ENCODE measurements at regions not wholly inside any gene's neighbourhood (a gene's known extent, or its start where the extent isn't known, plus 50 kb on each side); places are given as distances from the start of the nearest gene placed in this dataset.

- no peak for DNase-seq (ENCODE audit: low spot score)
Observed at GRCh38 chr3:14286887-14287500, 108.4 kb downstream of the LSM3 start.

DNA sequence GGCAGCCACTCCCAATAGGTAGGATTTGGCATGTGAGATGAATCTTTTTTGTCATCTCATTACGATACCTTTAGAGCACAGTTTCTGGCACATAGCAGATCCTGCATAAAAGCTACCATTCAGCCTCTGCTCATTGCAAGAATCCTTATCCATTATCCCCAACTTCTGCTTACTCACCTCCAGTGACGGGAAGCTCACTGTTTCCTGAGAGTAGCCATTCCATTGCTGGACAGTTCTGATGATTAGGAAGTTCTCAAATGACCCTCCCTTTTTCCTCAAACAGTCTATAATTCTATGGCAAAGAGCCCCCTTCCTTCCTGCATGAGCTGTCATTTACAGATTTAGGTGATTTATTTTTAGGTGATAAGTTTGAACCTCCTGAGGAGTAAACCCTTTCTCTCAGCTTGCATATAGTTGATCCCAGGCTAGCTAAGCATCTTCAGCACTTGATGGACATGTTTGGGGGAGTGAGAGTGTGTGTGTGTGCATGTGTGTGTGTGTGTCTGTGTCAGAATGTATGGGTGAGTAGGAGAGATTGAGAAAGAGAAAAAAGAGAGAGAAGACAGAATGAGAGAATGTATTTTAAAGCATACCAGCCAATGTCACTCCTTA lies 109.7 kb downstream of the LSM3 start:
- DNase-seq (ENCODE audit: low spot score), result no peak

- DNase-seq (ENCODE audit: low spot score), result no peak
Observed at GRCh38 chr3:14288833-14289451, 110.3 kb downstream of the LSM3 start.

DNA sequence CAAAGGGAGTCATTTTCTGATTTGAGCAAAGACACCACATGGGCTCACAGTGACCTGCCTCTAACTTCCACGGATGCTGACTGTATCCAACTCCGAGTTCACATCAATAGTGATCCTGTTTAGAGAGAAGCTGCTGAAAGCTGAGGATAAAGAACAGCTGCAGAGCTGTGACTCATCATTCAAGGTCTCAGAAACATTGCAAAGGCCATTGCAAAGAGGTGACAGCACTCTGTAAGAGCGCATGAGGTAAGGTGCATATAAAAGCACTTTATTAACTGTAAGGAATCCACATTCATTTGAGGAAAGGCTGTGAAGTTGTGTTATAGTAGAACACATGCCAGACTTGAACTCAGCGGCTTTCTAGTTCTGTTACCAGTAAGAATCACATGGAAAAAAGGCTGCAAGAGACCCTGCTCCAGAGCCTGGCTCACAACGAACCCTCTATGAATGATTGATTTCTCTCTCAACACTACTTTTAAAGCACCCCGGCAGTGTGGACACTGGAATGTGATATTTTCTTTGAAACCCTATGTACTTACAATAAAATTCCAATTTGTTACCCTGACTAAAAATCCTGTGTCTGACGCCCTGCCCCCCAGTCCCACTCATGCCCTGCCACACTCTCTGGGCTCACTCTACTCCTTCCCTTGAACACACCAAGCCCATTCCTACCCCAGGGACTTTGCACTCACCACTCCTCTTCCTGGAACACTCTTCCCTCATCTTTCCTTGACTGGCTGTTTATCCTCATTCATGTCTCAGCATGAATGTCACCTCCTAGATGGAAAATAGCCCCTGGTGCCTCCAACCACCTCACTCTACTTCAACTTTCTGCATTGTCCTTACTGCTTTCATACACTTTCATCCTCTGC lies 111.2 kb downstream of the LSM3 start:
- peak; percentile 37 for DNase-seq (ENCODE audit: low spot score)

DNA sequence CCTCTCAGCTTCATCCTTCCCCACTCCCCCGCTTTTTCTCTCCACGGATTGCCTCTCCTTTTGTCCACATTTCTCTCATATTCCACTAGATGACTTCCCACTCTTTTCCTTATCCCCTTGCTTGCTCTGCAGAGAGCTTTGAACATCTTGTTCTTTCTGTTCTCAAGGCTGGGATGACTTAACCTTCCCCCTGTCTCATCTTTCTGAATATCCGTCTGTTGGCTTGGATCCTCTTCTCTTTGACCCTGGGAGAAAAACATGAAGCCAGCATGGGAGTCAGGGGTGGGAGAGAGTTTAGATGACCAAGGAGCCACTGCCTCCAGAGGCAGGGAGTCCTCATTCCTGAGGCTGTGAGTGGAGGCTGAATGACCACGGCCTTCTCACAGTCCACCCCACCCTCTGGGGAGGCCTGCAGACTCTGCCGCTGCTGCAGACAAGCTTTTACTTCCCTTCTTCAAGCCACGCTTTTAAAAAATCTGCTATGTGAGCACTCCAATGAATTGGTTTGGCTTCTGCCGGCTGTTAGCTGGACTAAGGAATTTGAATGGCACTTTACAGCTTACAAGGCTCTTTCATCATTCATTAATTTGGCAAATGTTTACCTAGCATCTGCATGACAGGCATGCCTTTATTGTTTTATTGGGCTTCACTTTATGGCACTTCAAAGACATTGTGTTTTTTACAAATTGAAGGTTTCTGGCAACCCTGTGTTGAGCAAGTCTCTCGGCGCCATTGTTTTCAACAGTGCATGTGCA lies 111.6 kb upstream of the SLC6A6 start:
- peak; percentile 32 for DNase-seq (ENCODE audit: low spot score)

- no peak for DNase-seq (ENCODE audit: low spot score)
Observed at GRCh38 chr3:14295037-14295436, 107.4 kb upstream of the SLC6A6 start.

DNA sequence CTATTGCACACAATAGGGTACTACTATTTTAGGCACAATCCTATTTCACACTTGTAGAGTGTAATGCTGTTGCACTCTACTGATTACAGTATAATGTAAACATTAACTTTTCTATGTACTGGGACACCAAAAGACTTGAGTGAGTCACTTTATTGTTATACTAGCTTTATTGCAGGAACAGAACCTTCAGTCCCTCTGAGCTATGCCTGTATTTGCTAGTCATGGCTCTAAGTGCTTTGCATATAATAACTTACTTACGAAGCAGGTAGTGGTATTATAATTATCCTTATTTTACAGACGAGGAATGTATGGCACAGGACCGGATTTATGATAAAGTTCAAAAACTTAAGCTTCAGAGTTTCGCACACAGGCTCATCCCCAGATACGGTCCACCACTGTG lies 106.6 kb upstream of the SLC6A6 start:
- DNase-seq (ENCODE audit: low spot score), result peak; percentile 41

- DNase-seq (ENCODE audit: low spot score), result no peak
Observed at GRCh38 chr3:14297305-14297704, 105.1 kb upstream of the SLC6A6 start.

- DNase-seq (ENCODE audit: low spot score), result no peak
Observed at GRCh38 chr3:14297784-14298236, 104.6 kb upstream of the SLC6A6 start.

DNA sequence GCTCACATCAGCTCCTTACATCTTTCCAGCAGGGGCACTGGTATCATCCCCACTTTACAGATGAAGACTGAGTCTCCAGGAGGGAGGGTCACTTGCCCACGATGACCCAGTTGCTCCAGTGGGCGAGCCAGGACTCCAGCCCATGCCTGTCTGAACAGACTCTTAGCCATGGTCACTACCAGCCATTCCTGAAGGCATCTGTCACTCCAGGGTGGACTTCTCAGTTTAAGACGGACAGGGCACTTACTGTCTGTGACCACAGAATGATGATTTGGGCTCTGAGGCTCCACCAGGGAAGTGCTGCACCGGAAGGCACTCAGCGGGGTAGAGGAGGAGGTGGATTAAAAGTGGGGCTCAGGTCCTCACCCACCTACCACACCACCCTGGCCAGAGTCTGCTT lies 104.0 kb upstream of the SLC6A6 start:
- no peak for DNase-seq (ENCODE audit: low spot score)

DNA sequence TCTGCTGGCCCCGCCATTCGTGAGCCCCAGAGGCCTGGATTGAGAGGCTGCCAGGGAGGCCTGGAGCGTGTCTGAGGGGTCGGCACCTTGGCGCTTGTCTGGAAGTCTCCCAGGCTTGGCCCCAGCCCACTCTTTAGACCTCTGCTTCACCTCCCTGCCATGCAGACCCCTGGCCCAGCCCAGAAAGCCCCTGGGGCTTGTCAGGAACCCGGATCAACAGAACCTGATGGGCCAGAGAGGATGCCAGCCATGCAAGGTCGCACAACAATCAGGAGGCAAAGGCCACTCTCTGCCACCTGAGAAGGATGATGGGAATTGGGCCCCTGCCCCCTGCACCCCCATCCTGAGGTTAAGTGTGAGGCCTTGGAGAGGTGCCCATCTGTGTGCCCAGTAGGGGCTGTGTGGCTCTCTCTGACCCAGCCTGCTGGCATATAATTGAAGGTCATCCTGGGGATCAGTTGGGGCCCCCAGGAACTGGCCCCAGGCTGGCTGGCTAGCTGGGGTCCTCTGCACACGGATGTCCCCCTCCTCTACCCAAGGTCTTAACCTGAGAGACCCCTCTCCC lies 103.3 kb upstream of the SLC6A6 start:
- no peak for DNase-seq (ENCODE audit: low spot score)

DNA sequence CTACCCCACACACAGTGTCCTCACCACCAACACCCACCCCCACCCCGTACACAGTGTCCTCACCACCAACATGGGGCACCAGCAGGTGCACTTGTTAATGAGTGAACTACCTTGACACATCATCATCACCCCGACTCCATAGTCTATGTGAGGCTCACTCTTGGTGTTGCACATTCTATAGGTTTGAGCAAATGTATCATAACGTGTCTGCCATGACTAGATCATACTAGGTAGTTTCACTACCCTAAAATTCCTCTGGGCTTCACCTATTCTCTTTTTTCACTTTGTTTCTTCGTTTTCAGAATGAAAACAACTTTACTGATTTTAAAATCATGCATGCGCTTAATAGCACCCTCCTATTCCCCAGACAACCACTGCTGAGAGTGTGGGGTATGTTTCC lies 102.6 kb upstream of the SLC6A6 start:
- no peak for DNase-seq (ENCODE audit: low spot score)

DNA sequence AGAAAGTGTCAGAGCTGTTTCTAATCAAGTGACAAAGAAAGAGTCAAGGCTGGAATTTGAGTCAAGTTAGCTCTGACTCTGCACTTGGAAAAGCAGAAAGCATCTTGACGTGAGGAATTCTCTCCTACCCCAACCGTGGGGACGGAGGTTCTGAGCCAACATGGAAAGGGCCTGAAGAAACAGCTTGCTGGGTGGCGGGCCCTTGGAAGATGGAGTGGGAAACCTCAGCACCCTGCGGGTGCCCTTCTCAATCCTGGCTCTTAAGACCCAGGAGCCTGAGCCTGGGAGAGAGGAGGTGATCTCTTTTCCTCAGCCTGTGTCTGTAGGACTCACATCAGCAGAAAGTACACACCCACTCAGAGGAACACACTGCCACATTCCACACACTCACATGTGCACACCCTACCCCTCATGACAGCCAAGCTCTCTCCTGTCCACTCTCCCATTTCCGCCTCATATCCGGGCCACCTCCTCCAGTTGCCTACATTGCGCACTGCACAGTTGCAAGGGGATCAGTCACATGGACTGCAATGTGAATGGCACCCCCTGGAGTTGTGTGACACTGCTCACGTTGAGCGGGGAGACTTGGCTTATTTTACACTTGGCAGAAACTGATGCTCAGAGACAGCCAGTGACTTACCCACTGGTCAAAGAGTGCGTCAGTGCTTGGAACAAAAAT lies 101.5 kb upstream of the SLC6A6 start:
- no peak for DNase-seq (ENCODE audit: low spot score)

DNA sequence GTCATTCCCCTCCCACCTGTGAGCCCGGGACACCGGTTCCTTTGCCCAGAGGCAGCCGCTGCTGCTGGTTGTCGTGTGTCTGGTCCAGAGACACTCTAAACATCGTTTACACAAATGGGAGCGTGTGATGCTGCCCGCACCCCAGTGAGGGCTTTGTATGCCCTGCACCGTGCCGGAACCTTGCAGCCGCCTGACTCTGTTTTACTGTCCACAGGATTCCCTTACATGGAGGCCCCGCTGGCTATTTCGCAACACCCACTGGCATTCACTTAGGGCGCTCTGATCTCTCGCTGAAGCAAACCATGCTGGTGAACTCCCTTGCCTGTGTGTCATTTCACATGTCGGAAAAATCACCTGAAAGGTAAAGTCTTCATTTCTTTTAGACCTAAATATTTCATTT lies 100.8 kb upstream of the SLC6A6 start:
- no peak for DNase-seq (ENCODE audit: low spot score)

- DNase-seq (ENCODE audit: low spot score), result no peak
Observed at GRCh38 chr3:14303336-14304100, 98.9 kb upstream of the SLC6A6 start.

DNA sequence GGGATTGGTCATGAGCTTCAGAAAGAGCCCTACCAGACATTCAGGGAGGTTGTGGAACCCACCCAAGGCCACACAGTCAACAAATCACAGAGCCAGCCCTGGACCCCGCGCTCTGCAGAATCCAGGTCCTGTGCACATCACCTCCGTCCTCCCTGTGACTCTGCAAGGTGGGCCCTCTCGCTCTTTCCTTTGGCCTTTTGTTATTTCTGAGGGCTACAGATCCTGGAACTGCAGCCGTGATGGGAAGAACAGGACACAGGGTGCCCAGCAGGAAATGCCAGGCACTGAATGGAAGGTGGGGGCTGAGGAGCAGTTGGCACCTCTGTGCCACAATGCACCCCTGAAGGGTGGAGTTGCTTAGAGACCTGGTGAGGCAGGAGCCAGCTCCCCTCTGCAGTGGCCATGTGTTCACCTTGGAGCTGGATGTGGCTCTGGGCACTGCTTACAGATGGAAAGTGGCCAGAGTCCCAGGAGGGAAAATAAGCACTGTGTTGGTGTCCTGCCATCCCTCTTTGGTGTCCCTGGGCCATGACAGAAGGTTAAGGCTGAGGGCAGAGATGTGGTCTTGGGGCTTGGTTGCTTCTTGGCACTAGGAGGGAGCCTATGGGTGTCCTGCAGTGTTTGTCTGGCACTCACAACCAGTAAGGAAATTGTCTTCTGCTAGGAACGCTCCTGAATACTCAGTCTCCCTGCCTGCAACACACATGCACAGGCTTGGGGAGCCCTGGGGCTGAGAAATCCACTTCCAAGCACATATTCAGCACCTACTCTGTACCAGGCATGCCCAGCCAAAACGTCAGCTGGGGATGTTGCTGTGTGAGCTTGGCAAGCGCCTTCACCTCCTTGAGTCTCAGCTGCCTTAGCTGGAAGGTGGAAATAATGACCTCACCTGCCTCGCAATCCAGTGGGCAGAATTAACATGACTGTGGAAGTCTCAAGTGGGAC lies 98.0 kb upstream of the SLC6A6 start:
- DNase-seq (ENCODE audit: low spot score), result no peak

GRCh38 chr3:14305324-14305723 lies 97.1 kb upstream of the SLC6A6 start:
- DNase-seq (ENCODE audit: low spot score), result no peak

GRCh38 chr3:14306142-14306541 lies 96.3 kb upstream of the SLC6A6 start:
- no peak for DNase-seq (ENCODE audit: low spot score)

All from HT-29 (cell line).